HG03575 (cell line): ENCODE measurements at regions not wholly inside any gene's neighbourhood (a gene's known extent, or its start where the extent isn't known, plus 50 kb on each side); places are given as distances from the start of the nearest gene placed in this dataset.
"Not testable (repeated sequence)": the region's sequence is repeated elsewhere in the genome, so short reads cannot be mapped to it uniquely, and the experiment has no call there.

Experiments used
- ATAC-seq: cut with Tn5 transposase; IDR thresholded peaks from one replicate; pipeline ENCODE4 v1.9.1; 2021; ENCODE audit not compliant: unreplicated experiment, insufficient number of reproducible peaks, low FRiP score; ENCODE audit errors: extremely low read depth

GRCh38 chr10:109809954-109810353 lies 113.4 kb downstream of the XPNPEP1 start:
- ATAC-seq = not testable (repeated sequence)

- not testable (repeated sequence) for ATAC-seq
Measured at GRCh38 chr10:109801191-109801590, 122.1 kb downstream of the XPNPEP1 start.

GRCh38 chr10:109790647-109791046 lies 132.7 kb downstream of the XPNPEP1 start:
- no peak for ATAC-seq

GRCh38 chr10:109784236-109784635 lies 139.1 kb downstream of the XPNPEP1 start:
- ATAC-seq = no peak

GRCh38 chr10:109783286-109783685 lies 140.0 kb downstream of the XPNPEP1 start:
- ATAC-seq = no peak

GRCh38 chr10:109780997-109781396 lies 142.3 kb downstream of the XPNPEP1 start:
- no peak for ATAC-seq

- no peak for ATAC-seq
Measured at GRCh38 chr10:109778993-109779392, 144.3 kb downstream of the XPNPEP1 start.

- no peak for ATAC-seq
Measured at GRCh38 chr10:109774121-109774440, 149.2 kb downstream of the XPNPEP1 start.

GRCh38 chr10:109773288-109774120 lies 149.8 kb downstream of the XPNPEP1 start:
- ATAC-seq = no peak

- ATAC-seq = no peak
Measured at GRCh38 chr10:109770663-109771062, 152.6 kb downstream of the XPNPEP1 start.

GRCh38 chr10:109769966-109770365 lies 153.3 kb downstream of the XPNPEP1 start:
- ATAC-seq = no peak

GRCh38 chr10:109765838-109766237 lies 157.5 kb downstream of the XPNPEP1 start:
- ATAC-seq = no peak

- no peak for ATAC-seq
Measured at GRCh38 chr10:109762555-109762954, 160.8 kb downstream of the XPNPEP1 start.

GRCh38 chr10:109757670-109758069 lies 165.6 kb downstream of the XPNPEP1 start:
- ATAC-seq = not testable (repeated sequence)

GRCh38 chr10:109746861-109747260 lies 176.4 kb downstream of the XPNPEP1 start:
- no peak for ATAC-seq

- no peak for ATAC-seq
Measured at GRCh38 chr10:109744020-109744419, 179.3 kb downstream of the XPNPEP1 start.

- ATAC-seq = no peak
Measured at GRCh38 chr10:109743574-109743973, 179.7 kb downstream of the XPNPEP1 start.

- ATAC-seq = no peak
Measured at GRCh38 chr10:109743146-109743545, 180.2 kb downstream of the XPNPEP1 start.

- no peak for ATAC-seq
Measured at GRCh38 chr10:109741712-109742111, 181.6 kb downstream of the XPNPEP1 start.

GRCh38 chr10:109740436-109740835 lies 182.9 kb downstream of the XPNPEP1 start:
- no peak for ATAC-seq

GRCh38 chr10:109737626-109738025 lies 185.7 kb downstream of the XPNPEP1 start:
- ATAC-seq = no peak
